ENCODE measurements at regions not wholly inside any gene's neighbourhood (a gene's known extent, or its start where the extent isn't known, plus 50 kb on each side); places are given as distances from the start of the nearest gene placed in this dataset.
A peak's percentile ranks its signal among the peaks of the same experiment; 100 is the strongest.
"Not testable (repeated sequence)": the region's sequence is repeated elsewhere in the genome, so short reads cannot be mapped to it uniquely, and the experiment has no call there.

GRCh38 chr3:187858041-187858440 is 112.8 kb upstream of the BCL6 start:
- Histone ChIP-seq H3K4me3 (no peak overlapping the region), H3K27me3 (no peaks in the 10 kb centered on the region), H3K36me3 (no peaks in the 10 kb centered on the region), H3K9me3 (peaks cover 0 to 7% of the 10 kb centered on the region in 2 donors), H3K4me1 (peaks cover 0 to 15% of the 10 kb centered on the region in 2 donors), H3K27ac (peak overlapping the region; percentile 40 to 74)
- no peak for DNase-seq (ENCODE audit: low spot score)
- TF ChIP-seq CTCF (IDR thresholded peaks at IDR 0.05) = no peak

GRCh38 chr3:187858711-187859110 is 113.4 kb upstream of the BCL6 start:
- H3K4me1 ChIP-seq = peaks cover 0 to 15% of the 10 kb centered on the region in 2 donors
- no peak for TF ChIP-seq CTCF (IDR thresholded peaks at IDR 0.05)
- no peak for DNase-seq (ENCODE audit: low spot score)
- H3K27me3 ChIP-seq = no peaks in the 10 kb centered on the region
- no peaks in the 10 kb centered on the region for H3K36me3 ChIP-seq
- H3K4me3 ChIP-seq = no peak overlapping the region
- peak overlapping the region; percentile 40 to 74 for H3K27ac ChIP-seq
- H3K9me3 ChIP-seq = peaks cover 0 to 7% of the 10 kb centered on the region in 2 donors

GRCh38 chr3:187862701-187863277 is 117.5 kb upstream of the BCL6 start:
- DNase-seq (ENCODE audit: low spot score); H3K27ac ChIP-seq; H3K27me3 ChIP-seq; H3K4me3 ChIP-seq; H3K9me3 ChIP-seq; H3K36me3 ChIP-seq: not testable (repeated sequence)
- H3K4me1 ChIP-seq = peaks cover 0 to 11% of the 10 kb centered on the region in 2 donors

GRCh38 chr3:187870360-187871203 is 125.3 kb upstream of the BCL6 start:
- no peak overlapping the region for H3K4me3 ChIP-seq
- no peak for TF ChIP-seq CTCF (IDR thresholded peaks at IDR 0.05)
- H3K27me3 ChIP-seq = no peaks in the 10 kb centered on the region
- H3K36me3 ChIP-seq = no peaks in the 10 kb centered on the region
- no peaks in the 10 kb centered on the region for H3K9me3 ChIP-seq
- no peaks in the 10 kb centered on the region for H3K4me1 ChIP-seq
- no peak overlapping the region for H3K27ac ChIP-seq
- no peak for DNase-seq (ENCODE audit: low spot score)

- no peak overlapping the region for H3K27ac ChIP-seq
- no peaks in the 10 kb centered on the region for H3K4me1 ChIP-seq
- TF ChIP-seq CTCF (IDR thresholded peaks at IDR 0.05) = no peak
- H3K27me3 ChIP-seq = no peaks in the 10 kb centered on the region
- no peaks in the 10 kb centered on the region for H3K36me3 ChIP-seq
- no peak overlapping the region for H3K4me3 ChIP-seq
- DNase-seq (ENCODE audit: low spot score) = no peak
- no peaks in the 10 kb centered on the region for H3K9me3 ChIP-seq
Measured at GRCh38 chr3:187871204-187871591, 125.9 kb upstream of the BCL6 start.

GRCh38 chr3:187871848-187872247 is 126.6 kb upstream of the BCL6 start:
- Histone ChIP-seq H3K4me1 (no peaks in the 10 kb centered on the region), H3K4me3 (no peak overlapping the region), H3K27me3 (no peaks in the 10 kb centered on the region)

More at GRCh38 chr3:187871848-187872247, 126.6 kb upstream of the BCL6 start:
- no peak for TF ChIP-seq CTCF (IDR thresholded peaks at IDR 0.05)
- DNase-seq (ENCODE audit: low spot score) = no peak
- no peak overlapping the region for H3K27ac ChIP-seq
- no peaks in the 10 kb centered on the region for H3K36me3 ChIP-seq
- no peaks in the 10 kb centered on the region for H3K9me3 ChIP-seq
